ENCODE measurements at regions not wholly inside any gene's neighbourhood (a gene's known extent, or its start where the extent isn't known, plus 50 kb on each side); places are given as distances from the start of the nearest gene placed in this dataset.
"Not testable (repeated sequence)": the region's sequence is repeated elsewhere in the genome, so short reads cannot be mapped to it uniquely, and the experiment has no call there.

- peaks cover 27% of the 10 kb centered on the region for H3K36me3 Mint-ChIP-seq
- peaks cover 61% of the 10 kb centered on the region for H3K9me3 Mint-ChIP-seq
- DNase-seq (ENCODE audit: low spot score); H3K4me3 Mint-ChIP-seq; POLR2A ChIA-PET; H3K4me1 Mint-ChIP-seq; ATAC-seq; H3K27ac Mint-ChIP-seq; CTCF ChIA-PET; H3K27me3 Mint-ChIP-seq (ENCODE audit: low read depth): not testable (repeated sequence)
These were observed 206.5 kb upstream of the CACNA2D1 start for GRCh38 chr7:82650095-82650494.

DNA sequence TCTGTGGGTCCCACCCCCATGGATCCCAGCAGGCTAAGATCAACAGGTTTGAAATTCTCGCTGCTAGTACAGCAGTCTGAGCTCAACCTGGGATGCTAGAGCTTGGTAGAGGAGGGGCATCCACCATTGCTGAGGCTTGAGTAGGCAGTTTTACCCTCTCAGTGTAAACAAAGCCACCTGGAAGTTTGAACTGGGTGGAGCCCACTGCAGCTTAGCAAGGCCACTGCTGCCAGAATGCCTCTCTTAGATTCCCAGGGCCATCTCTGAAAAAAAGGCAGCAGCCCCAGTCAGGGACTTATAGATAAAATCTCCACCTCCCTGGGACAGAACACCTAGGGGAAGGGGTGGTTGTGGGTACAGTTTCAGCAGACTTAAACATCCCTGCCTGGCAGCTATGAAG, 190.0 kb upstream of the CACNA2D1 start:
- no peak for ATAC-seq
- H3K4me1 Mint-ChIP-seq, result peaks cover 5% of the 10 kb centered on the region
- peaks cover 7% of the 10 kb centered on the region for H3K27me3 Mint-ChIP-seq (ENCODE audit: low read depth)
- peaks cover 22% of the 10 kb centered on the region for H3K9me3 Mint-ChIP-seq
- no peak overlapping the region for H3K4me3 Mint-ChIP-seq
- ChIA-PET POLR2A (no interaction called here), CTCF (no interaction called here)
- H3K27ac Mint-ChIP-seq, result no peak overlapping the region
- peaks cover 9% of the 10 kb centered on the region for H3K36me3 Mint-ChIP-seq
- no peak for DNase-seq (ENCODE audit: low spot score)
- TF ChIP-seq ZNF416 (CRISPR knock-in tag; IDR thresholded peaks at IDR 0.05) (no peak), RELA (CRISPR knock-in tag; IDR thresholded peaks at IDR 0.05; ENCODE audit: borderline replicate concordance) (no peak), ELF4 (CRISPR knock-in tag; IDR thresholded peaks at IDR 0.05; ENCODE audit: low read depth) (no peak), ESRRA (CRISPR knock-in tag; IDR thresholded peaks at IDR 0.05; ENCODE audit: borderline replicate concordance) (no peak), ATF3 (CRISPR knock-in tag; conservative IDR thresholded peaks at IDR 0.05) (no peak), NR3C1 (CRISPR knock-in tag; conservative IDR thresholded peaks at IDR 0.05; ENCODE audit: low read depth) (no peak), CREB1 (CRISPR knock-in tag; IDR thresholded peaks at IDR 0.05) (no peak), FOXK1 (CRISPR knock-in tag; IDR thresholded peaks at IDR 0.05) (no peak), PRDM15 (CRISPR knock-in tag; IDR thresholded peaks at IDR 0.05) (no peak), ATF1 (CRISPR knock-in tag; IDR thresholded peaks at IDR 0.05) (no peak), EMX1 (CRISPR knock-in tag; IDR thresholded peaks at IDR 0.05) (no peak), FOXP4 (CRISPR knock-in tag; IDR thresholded peaks at IDR 0.05) (no peak), HMGA2 (CRISPR knock-in tag; IDR thresholded peaks at IDR 0.05) (no peak)
- TF ChIP-seq, protein P1, sequence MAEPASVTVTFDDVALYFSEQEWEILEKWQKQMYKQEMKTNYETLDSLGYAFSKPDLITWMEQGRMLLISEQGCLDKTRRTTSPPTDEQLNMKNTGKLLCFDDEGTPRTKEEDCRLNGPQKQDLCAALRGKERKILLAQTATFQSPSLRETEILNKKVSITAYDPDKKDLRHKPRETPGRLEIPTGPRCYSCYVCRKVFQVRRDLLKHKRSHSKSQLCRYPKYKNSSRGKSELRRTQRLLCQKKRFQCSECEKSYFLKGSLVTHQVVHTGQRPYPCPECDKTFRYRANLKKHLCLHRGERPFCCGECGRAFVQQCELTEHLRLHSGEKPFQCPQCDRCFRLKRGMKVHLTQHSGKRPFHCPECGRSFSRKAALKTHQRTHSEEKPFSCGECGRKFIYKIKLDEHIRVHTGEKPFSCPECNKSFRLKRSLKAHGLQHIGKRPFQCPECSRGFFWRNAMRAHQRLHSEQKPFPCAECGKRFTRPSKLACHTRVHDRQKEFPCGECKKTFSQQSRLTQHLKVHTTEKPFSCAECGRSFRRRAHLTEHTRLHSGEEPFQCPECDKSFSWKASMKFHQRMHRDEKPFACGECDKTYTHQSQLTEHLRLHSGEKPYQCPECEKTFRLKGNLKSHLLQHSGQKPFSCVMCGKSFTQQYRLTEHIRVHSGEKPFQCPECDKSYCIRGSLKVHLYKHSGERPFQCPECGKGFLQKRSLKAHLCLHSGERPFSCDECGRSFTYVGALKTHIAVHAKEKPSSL (CRISPR knock-in tag; conservative IDR thresholded peaks at IDR 0.05), result no peak
- TF ChIP-seq, protein P2, sequence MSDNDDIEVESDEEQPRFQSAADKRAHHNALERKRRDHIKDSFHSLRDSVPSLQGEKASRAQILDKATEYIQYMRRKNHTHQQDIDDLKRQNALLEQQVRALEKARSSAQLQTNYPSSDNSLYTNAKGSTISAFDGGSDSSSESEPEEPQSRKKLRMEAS (CRISPR knock-in tag; IDR thresholded peaks at IDR 0.05), result no peak
- TF ChIP-seq, protein P3, sequence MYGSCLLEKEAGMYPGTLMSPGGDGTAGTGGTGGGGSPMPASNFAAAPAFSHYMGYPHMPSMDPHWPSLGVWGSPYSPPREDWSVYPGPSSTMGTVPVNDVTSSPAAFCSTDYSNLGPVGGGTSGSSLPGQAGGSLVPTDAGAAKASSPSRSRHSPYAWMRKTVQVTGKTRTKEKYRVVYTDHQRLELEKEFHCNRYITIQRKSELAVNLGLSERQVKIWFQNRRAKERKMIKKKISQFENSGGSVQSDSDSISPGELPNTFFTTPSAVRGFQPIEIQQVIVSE (CRISPR knock-in tag; IDR thresholded peaks at IDR 0.05; ENCODE audit: borderline replicate concordance), result no peak
- TF ChIP-seq, protein P4, sequence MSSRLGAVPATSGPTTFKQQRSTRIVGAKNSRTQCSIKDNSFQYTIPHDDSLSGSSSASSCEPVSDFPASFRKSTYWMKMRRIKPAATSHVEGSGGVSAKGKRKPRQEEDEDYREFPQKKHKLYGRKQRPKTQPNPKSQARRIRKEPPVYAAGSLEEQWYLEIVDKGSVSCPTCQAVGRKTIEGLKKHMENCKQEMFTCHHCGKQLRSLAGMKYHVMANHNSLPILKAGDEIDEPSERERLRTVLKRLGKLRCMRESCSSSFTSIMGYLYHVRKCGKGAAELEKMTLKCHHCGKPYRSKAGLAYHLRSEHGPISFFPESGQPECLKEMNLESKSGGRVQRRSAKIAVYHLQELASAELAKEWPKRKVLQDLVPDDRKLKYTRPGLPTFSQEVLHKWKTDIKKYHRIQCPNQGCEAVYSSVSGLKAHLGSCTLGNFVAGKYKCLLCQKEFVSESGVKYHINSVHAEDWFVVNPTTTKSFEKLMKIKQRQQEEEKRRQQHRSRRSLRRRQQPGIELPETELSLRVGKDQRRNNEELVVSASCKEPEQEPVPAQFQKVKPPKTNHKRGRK (CRISPR knock-in tag; IDR thresholded peaks at IDR 0.05; ENCODE audit: borderline replicate concordance), result no peak
